Parathyroid adenoma (tissue), 2 donors: ENCODE measurements at regions not wholly inside any gene's neighbourhood (a gene's known extent, or its start where the extent isn't known, plus 50 kb on each side); places are given as distances from the start of the nearest gene placed in this dataset.

ENCODE experiments used
- H2AFZ ChIP-seq: fragments of 300-600 bp; sonication (generic); one replicate; pipeline ENCODE4 v1.7.0; 2017; ENCODE audit warnings: antibody characterized with exemption, mild to moderate bottlenecking
- H3K27ac ChIP-seq: fragments of 300-600 bp; sonication (generic); one replicate; pipeline ENCODE4 v1.7.0; 2017
- H3K27me3 ChIP-seq: fragments of 300-600 bp; sonication (generic); one replicate; pipeline ENCODE4 v1.7.0; 2017; ENCODE audit warnings: low read length; ENCODE audit not compliant: control insufficient read depth, insufficient read depth
- H3K36me3 ChIP-seq: fragments of 300-600 bp; sonication (generic); one replicate; pipeline ENCODE4 v1.7.0; 2017; ENCODE audit warnings: low read length; ENCODE audit not compliant: control insufficient read depth, insufficient read depth
- H3K4me1 ChIP-seq: fragments of 300-600 bp; sonication (generic); one replicate; pipeline ENCODE4 v1.7.0; 2017; ENCODE audit warnings: control low read depth
- H3K4me2 ChIP-seq: fragments of 300-600 bp; sonication (generic); one replicate; pipeline ENCODE4 v1.7.0; 2017; ENCODE audit warnings: low read length
- H3K4me3 ChIP-seq: fragments of 300-600 bp; sonication (generic); one replicate; pipeline ENCODE4 v1.7.0; 2017; ENCODE audit warnings: low read depth, low read length
- H3K79me2 ChIP-seq: fragments of 300-600 bp; sonication (generic); one replicate; pipeline ENCODE4 v1.7.0; 2017; ENCODE audit warnings: control low read depth
- H3K9ac ChIP-seq: fragments of 300-600 bp; sonication (generic); one replicate; pipeline ENCODE4 v1.7.0; 2017; ENCODE audit warnings: mild to moderate bottlenecking
- H3K9me3 ChIP-seq: fragments of 300-600 bp; sonication (generic); one replicate; pipeline ENCODE4 v1.7.0; 2017; ENCODE audit warnings: low read length; ENCODE audit not compliant: control insufficient read depth
- CTCF ChIP-seq: fragments of 300-600 bp; sonication (generic); IDR thresholded peaks from one replicate; pipeline ENCODE4 v1.7.0; 2017; ENCODE audit warnings: antibody characterized with exemption, mild to moderate bottlenecking
- donor health status: primary hyperparathyroidism.

GRCh38 chr5:88045931-88046461 lies 222.6 kb downstream of the TMEM161B start:
- Histone ChIP-seq H3K9me3 (no peaks in the 10 kb centered on the region), H3K9ac (no peak overlapping the region), H3K27ac (no peak overlapping the region), H3K79me2 (no peaks in the 10 kb centered on the region), H3K4me3 (no peak overlapping the region), H3K4me1 (no peaks in the 10 kb centered on the region), H3K4me2 (no peak overlapping the region), H2AFZ (no peak overlapping the region), H3K27me3 (no peaks in the 10 kb centered on the region), H3K36me3 (no peaks in the 10 kb centered on the region)
- TF ChIP-seq CTCF, result no peak

- no peak overlapping the region for H3K27ac ChIP-seq
These were observed 223.5 kb downstream of the TMEM161B start for GRCh38 chr5:88045165-88045564.

GRCh38 chr5:88034520-88034919 lies 234.1 kb downstream of the TMEM161B start:
- Histone ChIP-seq H3K4me2 (no peak overlapping the region), H3K4me1 (no peaks in the 10 kb centered on the region), H2AFZ (no peak overlapping the region), H3K36me3 (no peaks in the 10 kb centered on the region), H3K27me3 (no peaks in the 10 kb centered on the region), H3K27ac (no peak overlapping the region), H3K4me3 (no peak overlapping the region), H3K79me2 (no peaks in the 10 kb centered on the region), H3K9ac (no peak overlapping the region), H3K9me3 (no peaks in the 10 kb centered on the region)
- TF ChIP-seq CTCF, result no peak

More at GRCh38 chr5:88045165-88045564, 223.5 kb downstream of the TMEM161B start:
- Histone ChIP-seq H3K9me3 (no peaks in the 10 kb centered on the region), H3K4me2 (no peak overlapping the region), H2AFZ (no peak overlapping the region), H3K4me3 (no peak overlapping the region), H3K79me2 (no peaks in the 10 kb centered on the region), H3K9ac (no peak overlapping the region), H3K27me3 (no peaks in the 10 kb centered on the region), H3K36me3 (no peaks in the 10 kb centered on the region), H3K4me1 (no peaks in the 10 kb centered on the region)
- no peak for TF ChIP-seq CTCF

- Histone ChIP-seq H3K4me1 (no peaks in the 10 kb centered on the region), H3K36me3 (no peaks in the 10 kb centered on the region), H3K4me2 (no peak overlapping the region), H3K4me3 (no peak overlapping the region), H3K27me3 (no peaks in the 10 kb centered on the region), H3K9me3 (no peaks in the 10 kb centered on the region), H3K9ac (no peak overlapping the region), H3K79me2 (no peaks in the 10 kb centered on the region), H2AFZ (no peak overlapping the region), H3K27ac (no peak overlapping the region)
- TF ChIP-seq CTCF, result no peak
These were observed 235.5 kb downstream of the TMEM161B start for GRCh38 chr5:88033191-88033590.

GRCh38 chr5:88029011-88029410 lies 239.6 kb downstream of the TMEM161B start:
- no peaks in the 10 kb centered on the region for H3K79me2 ChIP-seq
- no peak overlapping the region for H3K9ac ChIP-seq
- H3K36me3 ChIP-seq, result no peaks in the 10 kb centered on the region
- no peak for TF ChIP-seq CTCF
- H2AFZ ChIP-seq, result no peak overlapping the region
- H3K27me3 ChIP-seq, result no peaks in the 10 kb centered on the region
- H3K4me2 ChIP-seq, result no peak overlapping the region
- no peak overlapping the region for H3K4me3 ChIP-seq
- H3K4me1 ChIP-seq, result no peaks in the 10 kb centered on the region
- H3K27ac ChIP-seq, result no peak overlapping the region
- no peaks in the 10 kb centered on the region for H3K9me3 ChIP-seq
